ENCODE measurements at regions not wholly inside any gene's neighbourhood (a gene's known extent, or its start where the extent isn't known, plus 50 kb on each side); places are given as distances from the start of the nearest gene placed in this dataset.

- no peaks in the 10 kb centered on the region for H3K4me1 ChIP-seq
- intact Hi-C loops (cut with DNase I; ENCODE audit: low total_unique reads) = no loop called here
- no peak for DNase-seq (ENCODE audit: low spot score in 2 of 2)
- no peak for TF ChIP-seq POLR2A (IDR thresholded peaks at IDR 0.05)
- TF ChIP-seq, protein P1, sequence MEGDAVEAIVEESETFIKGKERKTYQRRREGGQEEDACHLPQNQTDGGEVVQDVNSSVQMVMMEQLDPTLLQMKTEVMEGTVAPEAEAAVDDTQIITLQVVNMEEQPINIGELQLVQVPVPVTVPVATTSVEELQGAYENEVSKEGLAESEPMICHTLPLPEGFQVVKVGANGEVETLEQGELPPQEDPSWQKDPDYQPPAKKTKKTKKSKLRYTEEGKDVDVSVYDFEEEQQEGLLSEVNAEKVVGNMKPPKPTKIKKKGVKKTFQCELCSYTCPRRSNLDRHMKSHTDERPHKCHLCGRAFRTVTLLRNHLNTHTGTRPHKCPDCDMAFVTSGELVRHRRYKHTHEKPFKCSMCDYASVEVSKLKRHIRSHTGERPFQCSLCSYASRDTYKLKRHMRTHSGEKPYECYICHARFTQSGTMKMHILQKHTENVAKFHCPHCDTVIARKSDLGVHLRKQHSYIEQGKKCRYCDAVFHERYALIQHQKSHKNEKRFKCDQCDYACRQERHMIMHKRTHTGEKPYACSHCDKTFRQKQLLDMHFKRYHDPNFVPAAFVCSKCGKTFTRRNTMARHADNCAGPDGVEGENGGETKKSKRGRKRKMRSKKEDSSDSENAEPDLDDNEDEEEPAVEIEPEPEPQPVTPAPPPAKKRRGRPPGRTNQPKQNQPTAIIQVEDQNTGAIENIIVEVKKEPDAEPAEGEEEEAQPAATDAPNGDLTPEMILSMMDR (IDR thresholded peaks at IDR 0.05) = no peak
- no peak for TF ChIP-seq POLR2AphosphoS5 (IDR thresholded peaks at IDR 0.05)
- H3K27me3 ChIP-seq = no peaks in the 10 kb centered on the region
- no peak overlapping the region for H3K4me3 ChIP-seq
- H3K9me3 ChIP-seq = no peaks in the 10 kb centered on the region
- no peak overlapping the region for H3K27ac ChIP-seq
- H3K36me3 ChIP-seq = no peaks in the 10 kb centered on the region
These were observed 537.7 kb downstream of the MCTP2 start for GRCh38 chr15:94769089-94769488.

DNA sequence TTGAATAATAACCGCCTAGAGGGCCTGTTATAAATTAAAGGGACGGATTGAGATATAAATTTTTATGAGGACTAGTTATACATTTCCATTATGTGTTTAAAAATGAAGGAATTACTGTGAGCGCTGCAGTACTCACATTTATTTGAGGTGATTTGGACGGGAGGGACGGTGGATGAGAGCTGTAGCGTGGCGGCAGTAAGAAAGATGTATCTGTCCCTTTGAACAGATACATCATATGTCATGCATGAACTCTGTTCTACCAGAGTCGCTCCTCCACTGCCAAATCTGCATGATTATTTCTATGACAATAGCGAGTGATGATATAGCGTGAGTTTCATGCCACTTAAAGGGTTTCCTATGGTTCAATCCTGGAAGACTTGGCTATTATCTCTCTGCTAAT lies 538.8 kb downstream of the MCTP2 start:
- intact Hi-C loops (cut with DNase I; ENCODE audit: low total_unique reads) = no loop called here
- Histone ChIP-seq H3K9me3 (no peaks in the 10 kb centered on the region), H3K27me3 (no peaks in the 10 kb centered on the region), H3K4me1 (no peaks in the 10 kb centered on the region), H3K27ac (no peak overlapping the region), H3K36me3 (no peaks in the 10 kb centered on the region), H3K4me3 (no peak overlapping the region)
- DNase-seq (ENCODE audit: low spot score in 2 of 2) = no peak
- TF ChIP-seq, protein P1 (IDR thresholded peaks at IDR 0.05) = no peak
- TF ChIP-seq POLR2A (IDR thresholded peaks at IDR 0.05) = no peak

- Histone ChIP-seq H3K4me1 (no peaks in the 10 kb centered on the region), H3K27ac (no peak overlapping the region), H3K27me3 (no peaks in the 10 kb centered on the region), H3K9me3 (no peaks in the 10 kb centered on the region), H3K4me3 (no peak overlapping the region), H3K36me3 (no peaks in the 10 kb centered on the region)
- TF ChIP-seq POLR2A (IDR thresholded peaks at IDR 0.05) (no peak), POLR2AphosphoS5 (IDR thresholded peaks at IDR 0.05) (no peak)
- TF ChIP-seq, protein P1 (IDR thresholded peaks at IDR 0.05) = no peak
- intact Hi-C loops (cut with DNase I; ENCODE audit: low total_unique reads) = no loop called here
- DNase-seq (ENCODE audit: low spot score in 2 of 2) = no peak
These were observed 545.7 kb downstream of the MCTP2 start for GRCh38 chr15:94777037-94777436.

- Histone ChIP-seq H3K4me1 (no peaks in the 10 kb centered on the region), H3K27ac (no peak overlapping the region), H3K27me3 (no peaks in the 10 kb centered on the region), H3K4me3 (no peak overlapping the region), H3K9me3 (no peaks in the 10 kb centered on the region), H3K36me3 (no peaks in the 10 kb centered on the region)
- TF ChIP-seq POLR2A (IDR thresholded peaks at IDR 0.05) (no peak), POLR2AphosphoS5 (IDR thresholded peaks at IDR 0.05) (no peak)
- TF ChIP-seq, protein P1 (IDR thresholded peaks at IDR 0.05) = no peak
- DNase-seq (ENCODE audit: low spot score in 2 of 2) = no peak
- intact Hi-C loops (cut with DNase I; ENCODE audit: low total_unique reads) = no loop called here
These were observed 547.5 kb downstream of the MCTP2 start for GRCh38 chr15:94778840-94779239.

DNA sequence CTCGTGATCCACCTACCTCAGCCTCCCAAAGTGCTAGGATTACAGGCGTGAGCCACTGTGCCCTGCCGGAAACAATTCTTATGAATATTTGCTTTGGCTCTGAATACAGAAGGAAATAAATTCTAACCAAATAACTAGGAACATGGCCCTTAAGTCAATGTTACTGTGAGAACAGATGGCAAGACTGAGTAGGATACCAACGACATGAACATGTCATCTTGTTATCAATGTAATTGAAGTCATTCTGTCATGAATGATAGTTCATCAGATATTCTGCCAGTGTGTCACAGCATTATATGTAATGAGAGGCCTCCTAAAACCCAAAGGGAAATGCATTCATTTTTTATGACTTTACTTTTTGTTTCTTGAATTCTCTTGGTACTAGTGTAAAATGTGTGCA lies 548.8 kb downstream of the MCTP2 start:
- DNase-seq (ENCODE audit: low spot score in 2 of 2) = no peak
- H3K27me3 ChIP-seq = no peaks in the 10 kb centered on the region
- H3K27ac ChIP-seq = no peak overlapping the region
- no peaks in the 10 kb centered on the region for H3K4me1 ChIP-seq
- H3K36me3 ChIP-seq = no peaks in the 10 kb centered on the region
- no peaks in the 10 kb centered on the region for H3K9me3 ChIP-seq
- TF ChIP-seq POLR2AphosphoS5 (IDR thresholded peaks at IDR 0.05) = no peak
- TF ChIP-seq, protein P1 (IDR thresholded peaks at IDR 0.05) = no peak
- TF ChIP-seq POLR2A (IDR thresholded peaks at IDR 0.05) = no peak
- intact Hi-C loops (cut with DNase I; ENCODE audit: low total_unique reads) = no loop called here
- no peak overlapping the region for H3K4me3 ChIP-seq
